ENCODE measurements at regions not wholly inside any gene's neighbourhood (a gene's known extent, or its start where the extent isn't known, plus 50 kb on each side); places are given as distances from the start of the nearest gene placed in this dataset.

DNA sequence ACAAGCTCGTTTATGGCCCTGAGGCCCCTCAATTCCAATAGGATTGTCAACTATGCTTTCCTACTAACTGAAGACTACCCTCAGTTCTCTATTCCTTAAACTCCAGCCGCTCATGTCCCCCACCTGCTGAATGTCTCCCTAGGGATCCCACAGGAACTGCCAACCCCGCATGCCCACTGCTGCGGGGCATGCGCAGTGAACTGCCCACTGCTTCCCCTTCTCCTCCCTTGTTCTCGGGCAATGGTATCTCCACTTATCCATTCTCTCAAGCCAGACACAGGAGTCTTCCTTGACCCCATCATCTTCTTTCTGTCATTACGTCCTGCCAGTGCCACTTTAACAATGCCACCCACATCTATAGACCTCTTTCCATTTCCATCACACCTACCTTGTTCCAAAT, 90.0 kb downstream of the FGF18 start:
- DNase-seq: no peak

DNA sequence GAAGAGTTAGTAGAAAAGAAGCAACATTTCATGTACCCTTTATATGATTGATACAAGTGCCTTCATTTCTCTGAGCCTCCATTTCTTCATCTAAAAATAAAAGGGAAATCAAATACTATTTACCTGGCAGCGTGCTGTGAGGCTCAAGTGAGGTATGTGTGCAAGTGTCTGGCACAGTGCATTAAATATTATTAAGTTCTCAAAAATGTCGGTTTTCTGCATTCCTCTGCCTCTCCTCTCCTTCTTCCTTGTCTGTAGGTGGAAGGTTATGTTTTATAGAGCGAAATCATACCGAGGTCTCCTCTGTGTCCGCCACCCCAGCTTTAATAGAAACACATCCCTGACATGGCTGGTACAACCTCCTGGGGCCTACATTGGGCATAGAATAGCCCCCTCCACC, 93.0 kb downstream of the FGF18 start:
- DNase-seq: no peak

DNA sequence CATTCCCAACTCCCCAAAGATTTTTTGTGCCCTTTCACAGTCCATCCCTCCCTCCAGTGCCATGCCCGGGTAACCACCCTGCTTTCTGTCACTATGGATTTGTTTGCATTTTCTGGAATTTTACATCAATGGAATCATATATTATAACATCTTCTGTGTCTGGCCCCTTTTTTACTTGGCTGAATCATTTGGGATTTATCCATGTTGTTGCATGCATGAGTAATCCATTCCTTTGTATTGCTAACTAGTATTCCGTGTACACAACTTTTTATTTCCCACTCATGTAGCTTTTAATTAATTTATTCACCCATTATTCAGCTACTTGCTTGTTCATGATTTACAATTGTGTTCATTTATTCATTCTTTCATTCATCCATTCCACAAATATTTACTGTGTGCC, 94.1 kb downstream of the FGF18 start:
- DNase-seq: no peak

DNA sequence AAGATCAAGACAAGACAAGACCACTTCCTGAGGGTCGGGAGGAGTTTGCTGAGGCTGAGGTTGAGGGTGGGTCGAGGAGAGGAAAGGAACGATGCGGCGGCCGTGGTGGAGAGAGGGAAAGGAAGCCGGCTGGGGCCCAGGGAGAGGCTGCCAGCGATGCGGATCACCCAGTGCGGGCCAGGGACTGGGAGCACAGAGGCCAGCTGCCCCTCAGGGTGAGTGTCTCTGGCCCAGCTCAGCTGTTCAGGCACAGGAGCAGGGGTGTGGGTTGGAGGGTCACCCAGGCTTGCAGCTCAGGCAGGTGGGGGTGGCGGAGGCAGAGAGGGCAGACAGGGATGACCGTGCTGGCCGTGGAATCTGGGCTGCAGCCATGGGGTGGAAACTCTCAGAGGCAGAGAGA, 99.5 kb downstream of the FGF18 start:
- DNase-seq: no peak

DNA sequence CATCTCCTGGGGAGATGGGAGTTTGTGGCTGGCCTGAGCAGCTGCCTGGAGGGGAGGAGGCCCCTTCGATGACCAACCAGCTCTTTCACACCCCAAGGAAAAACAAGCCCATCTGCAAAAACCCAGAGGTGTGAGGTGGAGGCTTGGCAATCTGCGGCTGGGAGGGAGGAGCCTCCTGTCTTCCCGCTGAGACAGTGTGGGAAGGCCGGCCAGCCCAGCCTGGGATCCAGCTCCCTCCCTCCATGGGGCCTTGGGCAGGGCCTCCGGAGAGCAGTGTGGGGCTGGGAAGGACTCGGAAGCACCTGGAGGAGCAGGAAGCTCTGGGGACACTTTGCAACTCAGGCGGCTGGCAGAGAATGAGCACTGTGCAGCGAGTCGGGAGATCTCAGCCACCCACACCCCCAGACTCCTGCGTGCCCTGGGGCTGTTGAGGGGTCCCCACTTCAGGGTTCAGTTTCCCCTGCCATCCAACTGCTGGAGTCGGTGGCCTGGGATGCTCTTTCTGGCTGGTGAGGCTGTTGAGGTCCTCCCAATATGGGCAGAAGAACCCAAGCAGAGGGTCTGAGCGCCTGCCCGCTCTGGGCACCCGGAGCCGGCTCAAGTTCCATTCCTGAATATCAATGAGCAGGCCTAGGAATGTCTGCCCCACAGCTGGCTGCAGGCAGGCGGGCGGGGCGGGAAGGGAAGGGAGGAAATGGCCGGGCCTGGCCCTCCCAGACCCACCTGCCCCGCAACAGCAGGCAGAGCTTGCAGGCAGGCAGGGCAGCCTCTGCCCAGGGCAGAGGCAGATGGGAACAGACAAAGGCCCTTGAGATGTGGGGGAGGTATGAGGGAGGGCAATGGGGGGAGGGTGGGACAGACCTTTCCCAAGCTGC, 101.1 kb downstream of the FGF18 start:
- no peak for DNase-seq

DNA sequence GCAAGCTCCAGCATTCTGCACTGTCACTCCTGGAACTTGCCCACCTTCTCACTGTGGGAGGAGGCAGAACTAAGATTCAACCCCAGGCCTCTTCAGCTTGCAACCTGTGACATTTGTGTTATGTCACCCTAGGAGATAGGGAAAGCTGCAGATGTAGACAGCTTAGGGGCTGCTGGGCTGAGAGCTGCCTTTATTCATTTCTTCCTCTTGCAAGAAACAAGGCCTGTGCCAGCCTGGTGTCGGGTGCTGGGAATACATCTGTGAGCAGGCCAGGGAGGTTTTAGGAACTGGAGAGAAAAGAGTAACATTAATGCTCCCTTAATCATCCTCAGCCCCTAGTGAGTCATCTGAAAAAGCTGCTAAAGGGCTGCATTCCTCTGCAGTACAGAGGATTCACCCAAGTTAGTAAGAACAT, 101.8 kb downstream of the FGF18 start:
- no peak for DNase-seq

DNA sequence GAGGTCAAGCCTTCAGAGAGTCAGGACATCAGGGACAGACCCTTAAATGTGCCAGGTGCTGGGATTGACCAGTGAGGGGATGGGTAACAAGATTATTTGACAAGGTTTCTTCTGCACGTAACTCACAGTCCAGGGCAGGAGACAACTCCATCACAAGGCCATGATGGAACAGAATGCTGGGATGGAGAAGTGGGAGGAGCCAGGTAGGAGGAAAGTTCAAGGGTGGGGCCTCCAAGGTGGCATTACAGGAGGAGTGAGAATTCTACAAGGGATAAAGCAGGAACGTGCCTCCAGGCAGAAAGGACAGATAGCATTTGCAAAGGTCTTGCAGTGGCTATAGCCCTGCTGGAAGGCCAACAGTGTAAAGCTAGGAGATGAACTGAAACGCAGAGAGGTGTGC, 102.2 kb downstream of the FGF18 start:
- DNase-seq: no peak

DNA sequence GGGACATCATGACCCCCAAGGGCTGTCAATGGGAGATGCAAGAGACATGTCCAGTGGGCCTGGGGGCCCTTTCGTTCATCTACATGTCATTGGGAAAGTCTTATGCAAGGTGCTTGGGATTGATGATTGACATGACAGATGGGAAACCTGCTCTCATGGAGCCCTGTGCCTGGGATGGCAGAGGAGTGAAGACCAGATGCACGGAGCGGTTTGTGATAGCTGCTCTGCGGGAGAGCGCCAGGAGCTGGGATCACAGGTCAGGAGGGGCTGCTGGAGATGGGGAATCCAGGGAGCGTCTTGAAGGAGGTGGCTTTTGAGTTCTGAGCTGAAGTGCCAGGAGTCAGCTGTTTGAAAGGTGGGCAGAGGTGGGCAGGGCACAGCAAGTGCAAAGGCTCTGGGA, 104.3 kb downstream of the FGF18 start:
- DNase-seq: no peak

DNA sequence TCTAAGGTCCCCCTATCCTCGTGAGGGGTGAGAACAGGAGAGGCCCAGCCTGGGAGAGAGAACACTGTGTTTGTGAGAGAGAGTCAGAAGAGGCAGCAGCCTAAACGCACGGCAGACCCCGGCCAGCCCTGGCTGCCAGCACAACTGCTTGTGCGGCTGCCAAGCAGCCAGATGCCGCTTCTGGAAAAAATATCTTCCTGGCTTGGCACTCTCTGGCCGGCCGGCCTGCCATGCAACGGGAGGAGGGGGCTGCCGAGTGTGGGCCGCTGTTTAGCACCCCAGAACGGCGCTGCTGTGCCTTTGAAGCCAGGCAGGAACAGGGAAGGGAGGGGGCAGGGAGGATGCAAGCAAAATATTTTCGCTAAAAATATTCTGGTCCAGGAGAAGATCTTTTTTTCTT, 105.0 kb downstream of the FGF18 start:
- no peak for DNase-seq

DNA sequence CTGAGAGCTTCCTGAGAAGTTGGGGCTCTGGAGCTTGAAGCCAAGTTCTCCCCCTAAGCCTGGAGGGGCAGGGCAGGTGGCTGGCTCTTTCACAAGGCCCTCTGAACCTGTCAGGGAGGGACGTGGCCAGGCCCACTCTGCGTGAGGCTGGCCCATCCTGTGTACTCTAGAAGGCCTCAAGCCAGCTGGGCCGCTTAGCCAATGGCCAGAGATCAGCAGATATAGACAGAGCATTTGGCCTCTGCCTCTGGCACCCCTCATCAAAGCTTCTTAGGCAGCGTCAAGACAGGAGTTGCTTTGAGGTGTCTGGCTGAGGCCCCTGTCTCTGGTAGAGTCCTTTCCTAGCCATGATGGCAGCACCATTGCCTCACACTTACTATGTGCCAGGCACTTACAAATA, 105.6 kb downstream of the FGF18 start:
- no peak for DNase-seq

DNA sequence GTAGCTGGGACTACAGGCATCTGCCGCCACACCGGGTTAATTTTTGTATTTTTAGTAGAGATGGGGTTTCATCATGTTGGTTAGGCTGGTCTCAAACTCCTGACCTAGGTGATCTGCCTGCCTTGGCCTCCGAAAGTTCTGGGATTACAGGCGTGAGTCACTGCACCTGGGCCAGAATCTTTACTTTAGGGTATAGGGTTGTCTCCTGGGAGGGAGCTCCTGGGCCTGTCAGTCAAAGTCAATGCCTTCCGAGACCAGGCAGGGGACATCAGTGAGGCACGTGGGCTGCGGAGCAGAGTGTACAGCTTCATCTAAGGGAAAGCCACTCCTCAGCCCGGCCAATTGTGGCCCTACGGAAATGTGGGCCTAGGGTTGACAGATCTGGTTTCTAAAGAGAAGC, 108.6 kb downstream of the FGF18 start:
- no peak for DNase-seq

DNA sequence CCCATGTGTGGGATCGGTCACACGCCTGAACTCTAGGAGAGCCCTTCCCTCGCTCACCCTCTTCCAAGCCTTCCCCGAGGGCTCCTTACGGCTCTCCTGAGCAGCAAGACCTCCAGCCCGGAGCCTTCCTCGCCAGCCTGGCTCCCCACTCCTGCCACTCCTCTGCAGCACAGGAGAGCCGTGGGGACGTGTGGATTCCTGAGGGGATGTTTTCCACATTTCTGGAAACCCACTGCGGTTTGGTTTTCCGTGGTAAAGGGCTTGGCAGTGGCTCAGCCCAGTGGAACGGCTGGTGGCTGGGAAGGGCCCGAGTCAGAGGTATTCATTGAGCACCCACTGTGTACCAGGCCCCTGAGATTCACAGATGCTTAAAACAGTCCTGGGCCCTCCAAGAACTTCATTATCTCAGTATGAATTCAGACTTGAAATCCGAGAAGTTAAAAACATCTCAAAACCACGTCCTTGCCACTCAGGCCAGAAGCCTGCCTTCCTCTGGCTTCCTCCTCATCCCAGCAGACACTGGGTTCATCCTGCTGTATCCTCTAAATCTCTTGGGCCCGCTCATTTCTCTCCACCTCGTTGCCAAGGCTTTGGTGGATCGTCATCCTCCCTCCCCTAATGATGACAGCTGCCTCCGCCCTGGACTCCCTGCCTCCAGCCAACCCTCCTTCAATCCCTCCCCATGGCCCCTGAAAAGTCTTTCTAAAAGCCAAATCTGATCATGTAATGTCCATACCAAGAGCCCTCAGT, 109.6 kb downstream of the FGF18 start:
- DNase-seq: no peak

DNA sequence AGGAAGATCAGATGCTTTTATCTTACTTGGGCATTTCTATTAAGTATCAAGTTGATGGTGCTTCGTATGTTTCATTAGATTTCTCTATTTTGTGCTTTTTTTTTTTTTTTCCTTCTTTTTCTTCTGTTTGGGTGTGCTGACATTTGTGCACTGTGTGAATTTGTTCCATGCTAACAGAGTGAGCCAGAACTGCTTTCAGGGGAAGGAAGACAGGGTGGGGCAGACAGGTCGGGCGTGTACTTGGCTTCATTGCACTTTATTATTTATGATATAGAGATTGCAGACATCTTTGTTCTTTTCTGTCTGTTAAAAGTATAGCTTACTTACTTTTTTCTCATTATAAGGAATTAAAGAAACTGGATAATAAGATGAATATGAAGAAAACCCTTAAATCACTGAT, 112.2 kb downstream of the FGF18 start:
- DNase-seq: no peak

DNA sequence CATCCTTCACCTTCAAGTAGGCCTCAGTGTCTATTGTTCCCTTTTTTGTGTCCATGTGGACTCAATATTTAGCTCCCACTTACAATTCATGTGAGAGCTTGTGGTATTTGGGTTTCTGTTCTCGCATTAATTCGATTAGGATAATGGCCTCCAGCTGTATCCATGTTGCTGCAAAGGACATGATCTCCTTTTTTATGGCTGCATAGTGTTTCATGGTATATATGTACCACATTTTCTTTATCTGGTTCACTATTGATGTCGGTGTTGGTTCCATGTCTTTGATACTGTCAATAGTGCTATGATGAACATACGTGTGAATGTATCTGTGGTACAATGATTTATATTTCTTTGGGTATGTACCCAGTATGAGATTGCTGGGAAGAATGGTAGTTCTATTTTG, 113.7 kb downstream of the FGF18 start:
- no peak for DNase-seq

DNA sequence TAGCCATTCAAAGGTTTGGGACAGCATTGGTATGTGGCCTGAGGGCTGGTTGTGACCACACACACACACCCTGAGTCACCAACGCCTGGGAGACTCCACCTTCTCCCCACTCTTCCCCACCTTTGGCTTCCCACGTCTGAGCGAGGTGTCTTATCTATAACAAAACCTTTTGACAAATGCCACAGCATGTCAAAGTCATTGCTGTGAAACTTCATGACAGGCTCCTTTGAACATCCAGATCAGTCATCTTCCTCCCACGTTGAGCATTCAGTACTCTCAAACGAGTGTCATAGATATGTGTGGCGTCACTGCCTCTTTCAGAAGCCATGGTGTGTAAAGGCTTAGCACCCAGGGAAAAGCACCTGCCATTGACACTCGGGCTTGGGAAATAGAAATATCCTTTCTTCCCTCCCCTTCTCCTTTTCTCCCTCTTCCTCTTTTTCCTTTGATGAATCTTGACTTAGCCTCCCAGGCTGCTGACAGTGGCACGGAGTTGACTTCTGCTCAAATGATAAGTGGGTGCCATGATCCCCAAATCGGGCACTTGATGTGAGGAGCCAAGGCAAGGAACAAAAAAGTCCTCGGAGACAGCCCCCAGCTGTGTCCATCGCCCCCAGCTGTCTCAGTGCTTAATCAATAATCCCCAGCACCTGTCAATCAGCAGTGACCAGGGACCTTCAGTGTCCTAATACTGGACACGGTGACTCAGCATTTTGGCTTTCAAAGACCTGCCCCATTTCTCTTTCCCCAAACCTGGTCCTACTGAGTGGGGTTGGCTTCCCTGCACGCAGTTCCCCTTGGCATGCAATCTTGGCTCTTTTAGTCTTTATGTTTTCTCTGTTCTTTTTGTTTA, 114.8 kb downstream of the FGF18 start:
- no peak for DNase-seq

DNA sequence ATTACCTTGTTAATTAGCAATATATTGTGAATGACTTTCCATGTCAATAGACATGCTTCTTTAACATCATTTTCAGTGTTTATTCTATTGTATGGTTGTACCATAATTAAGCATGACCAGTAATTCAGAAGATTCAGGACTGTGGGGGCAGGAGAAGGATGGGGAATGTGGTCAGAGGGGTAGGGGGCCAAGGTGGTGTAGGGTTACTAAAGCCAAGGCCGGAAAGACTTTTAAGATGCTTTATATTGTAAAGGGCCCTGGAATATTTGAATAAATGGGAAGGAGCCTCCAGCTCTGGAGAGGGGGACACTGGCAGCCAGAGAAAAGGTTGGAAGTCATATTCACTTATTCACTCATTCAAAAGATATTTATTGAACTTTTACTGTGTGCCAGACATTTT, 115.7 kb downstream of the FGF18 start:
- no peak for DNase-seq

DNA sequence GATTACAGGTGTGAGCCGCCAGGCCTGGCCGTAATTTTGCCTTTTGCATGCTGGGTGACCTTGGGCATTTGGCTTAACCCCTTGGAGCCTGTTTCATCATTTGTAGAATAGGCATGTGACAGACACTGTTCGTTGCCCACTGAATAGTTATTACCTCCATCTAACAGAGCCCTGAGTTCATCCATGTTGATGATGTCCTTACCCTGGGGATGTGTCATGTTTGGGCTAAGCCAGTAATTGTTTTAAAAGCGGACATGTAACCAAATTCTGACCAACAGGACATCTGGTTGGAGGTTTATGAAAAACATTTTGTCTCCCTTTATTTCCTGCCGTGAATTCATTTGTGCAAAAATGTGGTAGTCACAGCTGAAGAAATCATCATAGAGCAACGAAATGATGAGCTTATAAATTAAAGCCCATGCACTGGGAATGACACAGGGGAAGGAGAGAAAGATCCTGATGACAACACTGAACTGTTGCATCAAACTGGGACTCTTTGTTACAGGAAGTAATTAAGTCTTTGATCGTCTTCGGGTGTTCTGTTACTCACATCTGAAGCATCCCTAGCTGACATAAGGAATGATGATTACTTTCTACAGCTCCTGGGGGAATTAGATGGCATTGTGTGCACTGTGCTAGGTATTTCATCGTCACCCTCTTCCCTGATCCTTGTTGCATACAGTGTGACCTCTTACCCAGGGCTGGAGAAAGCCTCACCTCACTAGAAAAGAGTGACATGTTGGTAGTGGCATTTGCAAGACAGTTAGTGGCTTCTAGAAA, 117.8 kb downstream of the FGF18 start:
- no peak for DNase-seq

DNA sequence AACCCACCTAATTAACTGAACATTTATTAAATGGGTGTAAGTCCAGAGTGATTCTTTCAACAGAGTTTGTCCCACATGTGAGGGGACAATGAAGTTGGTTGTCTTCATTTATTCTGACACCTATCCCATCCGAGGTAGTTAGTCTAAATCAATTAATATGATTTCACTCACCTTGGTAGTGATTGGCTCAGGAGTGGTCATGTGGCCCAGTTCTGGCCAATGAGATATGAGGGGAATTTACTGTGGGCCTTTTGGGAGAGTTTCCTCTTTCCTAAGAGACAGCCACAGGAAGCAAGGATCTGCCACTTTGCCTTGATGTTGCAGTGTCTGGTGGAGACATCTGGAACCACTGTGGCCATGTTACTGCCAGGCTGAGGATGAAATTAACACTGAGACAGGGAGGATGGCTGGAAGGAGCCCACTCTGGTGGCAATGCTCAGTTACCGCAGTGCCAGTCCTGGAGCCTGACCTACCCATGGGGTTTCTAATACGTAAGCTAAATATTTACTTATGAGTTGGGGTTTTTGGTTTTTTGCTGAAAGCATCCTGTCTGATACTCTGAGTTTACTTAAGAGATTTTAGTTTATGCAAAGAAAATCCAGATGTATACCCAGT, 118.6 kb downstream of the FGF18 start:
- no peak for DNase-seq

DNA sequence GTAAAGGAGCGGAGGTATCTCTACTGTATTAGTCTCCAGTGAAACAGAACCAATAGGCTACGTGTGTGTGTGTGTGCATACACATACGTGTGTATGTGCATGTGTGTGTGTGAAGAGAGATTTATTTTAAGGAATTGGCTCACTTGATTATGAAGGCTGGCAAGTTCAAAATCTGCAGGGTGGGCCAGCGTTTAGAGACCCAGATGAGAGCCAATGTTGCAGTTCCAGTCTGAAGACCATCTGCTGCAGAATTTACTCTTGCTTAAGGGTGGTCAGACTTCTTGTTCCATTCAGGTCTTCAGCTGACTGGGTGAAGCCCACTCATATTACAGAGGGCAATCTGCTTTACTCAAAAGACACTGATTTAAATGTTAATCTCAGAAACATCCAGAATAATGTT, 119.2 kb downstream of the FGF18 start:
- no peak for DNase-seq

DNA sequence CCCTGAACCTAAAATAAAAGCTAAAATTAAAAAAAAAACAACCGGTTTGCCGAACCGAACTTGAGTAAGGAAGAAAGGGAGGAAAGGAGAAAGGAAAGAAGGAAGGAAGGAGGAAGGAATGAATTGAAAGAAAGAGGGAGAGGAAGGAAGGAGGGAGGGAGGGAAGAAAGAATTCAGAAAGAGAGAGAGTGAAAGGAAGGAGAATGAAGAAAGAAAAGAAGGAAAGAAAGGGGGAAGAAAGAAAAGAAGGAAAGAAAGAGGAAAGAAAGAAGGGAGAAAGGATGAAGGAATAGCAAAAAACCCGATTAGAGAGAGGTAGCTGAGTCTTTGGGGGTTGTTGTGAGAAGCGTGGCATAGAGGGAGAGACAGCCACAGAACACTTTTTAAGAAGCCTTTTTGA, 121.4 kb downstream of the FGF18 start:
- DNase-seq: no peak

DNA sequence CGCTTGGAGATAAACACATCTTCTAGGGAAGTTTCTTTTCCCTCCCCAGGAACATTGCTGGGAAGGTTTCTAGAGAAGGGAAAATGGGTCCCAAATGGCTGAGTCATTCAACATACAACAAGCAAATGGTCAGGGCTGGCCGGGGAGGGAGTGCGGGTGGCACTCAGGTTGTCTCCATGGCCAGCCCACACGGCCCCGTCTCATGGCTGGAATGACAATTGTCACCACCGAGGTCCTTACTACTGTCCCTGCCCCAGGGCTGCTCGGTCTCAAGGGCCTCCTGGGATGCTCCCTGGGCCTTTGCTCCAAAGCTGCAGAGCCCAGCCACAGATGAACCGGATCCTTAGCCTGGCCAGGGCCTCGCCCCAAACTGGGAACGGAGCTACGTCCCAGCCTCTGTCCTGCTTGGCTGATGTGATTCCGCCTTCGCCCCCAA, 121.9 kb downstream of the FGF18 start:
- no peak for DNase-seq

DNA sequence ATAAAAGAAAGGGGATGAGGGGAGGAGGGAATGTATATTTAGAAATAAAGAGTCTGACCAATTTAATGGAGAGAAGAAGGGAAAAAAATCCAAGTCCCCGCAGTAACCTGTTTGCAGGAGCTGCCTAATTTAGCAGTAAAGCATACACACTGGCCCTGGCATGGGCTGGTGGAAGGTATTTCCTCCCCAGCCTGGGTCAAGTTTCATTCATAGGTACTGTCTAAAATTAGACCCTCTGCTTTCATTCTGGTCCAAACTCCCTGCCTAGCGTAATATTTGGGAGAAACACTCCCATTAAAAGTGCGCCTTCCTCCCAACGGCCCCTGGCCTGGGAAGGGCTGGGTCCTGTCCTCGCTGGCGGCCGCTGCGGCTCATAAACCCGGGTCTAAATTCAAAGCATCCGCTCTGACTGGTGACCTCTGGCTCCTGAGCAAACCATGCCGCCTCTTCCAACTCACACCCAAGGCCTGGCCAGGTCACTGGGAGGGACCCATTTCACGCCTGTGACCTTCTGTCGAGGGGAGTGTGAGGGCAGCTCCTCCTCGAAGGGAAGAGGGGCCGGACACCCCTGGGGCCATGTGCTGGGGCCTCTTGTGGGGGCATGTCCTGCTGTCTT, 123.2 kb downstream of the FGF18 start:
- DNase-seq: no peak

Measured in KG1 (cell line).